ENCODE measurements at regions not wholly inside any gene's neighbourhood (a gene's known extent, or its start where the extent isn't known, plus 50 kb on each side); places are given as distances from the start of the nearest gene placed in this dataset.

DNA sequence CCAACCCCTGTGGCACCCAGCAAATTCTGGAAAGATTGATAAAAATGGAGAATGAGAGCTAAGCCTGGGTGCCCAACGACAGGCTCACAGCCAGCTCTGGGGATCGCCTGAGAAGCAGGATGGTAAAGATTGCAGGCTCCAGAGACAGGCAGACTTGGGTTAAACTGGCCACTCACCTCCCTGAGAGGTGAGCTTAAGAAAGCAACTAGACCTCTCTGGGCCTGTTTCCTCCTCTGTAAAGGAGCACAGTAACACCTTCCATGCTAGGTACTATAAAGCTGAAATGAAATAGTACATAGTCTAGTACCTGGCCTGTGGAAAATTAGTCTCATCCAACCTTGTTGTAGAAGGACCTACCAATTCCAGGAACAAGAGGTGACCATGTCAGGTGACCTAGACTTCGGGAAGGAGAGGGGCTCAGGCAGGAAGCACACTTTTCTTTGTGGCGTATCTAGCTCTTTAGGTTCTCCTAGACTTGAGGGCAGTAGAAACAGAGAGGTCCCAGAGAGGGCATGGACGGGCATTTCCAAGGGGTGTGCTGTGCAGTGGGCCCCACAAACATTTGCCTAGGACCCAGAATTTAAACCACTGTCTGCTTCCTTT is 142.8 kb upstream of the MYLIP start:
- H3K36me3 ChIP-seq (replicated peaks in 1 of 2; ENCODE audit: insufficient read depth in 1 of 2, low read depth in 2 of 2), result no peaks in the 10 kb centered on the region
- no peak for TF ChIP-seq POLR2A (IDR thresholded peaks at IDR 0.05)
- TF ChIP-seq, protein P1, sequence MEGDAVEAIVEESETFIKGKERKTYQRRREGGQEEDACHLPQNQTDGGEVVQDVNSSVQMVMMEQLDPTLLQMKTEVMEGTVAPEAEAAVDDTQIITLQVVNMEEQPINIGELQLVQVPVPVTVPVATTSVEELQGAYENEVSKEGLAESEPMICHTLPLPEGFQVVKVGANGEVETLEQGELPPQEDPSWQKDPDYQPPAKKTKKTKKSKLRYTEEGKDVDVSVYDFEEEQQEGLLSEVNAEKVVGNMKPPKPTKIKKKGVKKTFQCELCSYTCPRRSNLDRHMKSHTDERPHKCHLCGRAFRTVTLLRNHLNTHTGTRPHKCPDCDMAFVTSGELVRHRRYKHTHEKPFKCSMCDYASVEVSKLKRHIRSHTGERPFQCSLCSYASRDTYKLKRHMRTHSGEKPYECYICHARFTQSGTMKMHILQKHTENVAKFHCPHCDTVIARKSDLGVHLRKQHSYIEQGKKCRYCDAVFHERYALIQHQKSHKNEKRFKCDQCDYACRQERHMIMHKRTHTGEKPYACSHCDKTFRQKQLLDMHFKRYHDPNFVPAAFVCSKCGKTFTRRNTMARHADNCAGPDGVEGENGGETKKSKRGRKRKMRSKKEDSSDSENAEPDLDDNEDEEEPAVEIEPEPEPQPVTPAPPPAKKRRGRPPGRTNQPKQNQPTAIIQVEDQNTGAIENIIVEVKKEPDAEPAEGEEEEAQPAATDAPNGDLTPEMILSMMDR (IDR thresholded peaks at IDR 0.05), result no peak
- ATAC-seq, result no peak
- no peaks in the 10 kb centered on the region for H3K4me1 ChIP-seq
- H3K4me3 ChIP-seq, result no peak overlapping the region
- no peak for DNase-seq
- H3K27me3 ChIP-seq, result no peaks in the 10 kb centered on the region
- WGBS, 2 donors, result 78 to 83% methylated on average over 5 of the region's 5 CpGs
- intact Hi-C loops (cut with DNase I), result no loop called here
- no peak overlapping the region for H3K27ac ChIP-seq
- no peaks in the 10 kb centered on the region for H3K9me3 ChIP-seq

DNA sequence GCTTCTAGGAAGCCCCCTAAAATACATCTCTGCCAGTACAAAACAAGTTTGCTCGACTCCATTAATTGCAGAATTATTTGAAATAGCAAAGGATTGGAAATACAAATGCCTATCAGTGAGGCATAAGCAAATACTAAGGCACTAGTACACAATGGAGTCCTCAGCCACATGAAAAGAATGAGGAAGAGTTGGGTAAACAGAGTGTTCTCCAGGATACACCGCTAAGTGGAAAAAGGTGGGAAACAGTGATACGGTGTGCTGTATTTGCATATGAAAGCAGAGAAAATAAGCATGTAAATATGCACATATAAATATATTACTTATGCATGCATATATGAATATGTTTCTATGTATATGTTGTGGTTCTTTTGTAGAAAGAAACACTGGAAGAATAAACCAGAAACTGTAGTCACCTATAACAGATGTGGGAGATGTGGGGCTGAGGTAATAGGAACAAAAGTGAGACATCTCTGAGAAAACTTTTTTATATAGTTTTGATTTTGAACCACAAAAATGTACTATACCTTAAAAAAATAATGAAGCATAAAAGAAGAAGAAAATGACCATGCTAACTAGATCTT is 143.4 kb upstream of the MYLIP start:
- no peaks in the 10 kb centered on the region for H3K9me3 ChIP-seq
- no peak overlapping the region for H3K27ac ChIP-seq
- H3K36me3 ChIP-seq (replicated peaks in 1 of 2; ENCODE audit: insufficient read depth in 1 of 2, low read depth in 2 of 2), result no peaks in the 10 kb centered on the region
- ATAC-seq (no peak), DNase-seq (no peak)
- intact Hi-C loops (cut with DNase I), result no loop called here
- 78 to 80% methylated on average over 3 of the region's 3 CpGs for WGBS, 2 donors
- no peak overlapping the region for H3K4me3 ChIP-seq
- TF ChIP-seq, protein P1 (IDR thresholded peaks at IDR 0.05), result no peak
- no peak for TF ChIP-seq POLR2A (IDR thresholded peaks at IDR 0.05)
- H3K4me1 ChIP-seq, result no peaks in the 10 kb centered on the region
- no peaks in the 10 kb centered on the region for H3K27me3 ChIP-seq

DNA sequence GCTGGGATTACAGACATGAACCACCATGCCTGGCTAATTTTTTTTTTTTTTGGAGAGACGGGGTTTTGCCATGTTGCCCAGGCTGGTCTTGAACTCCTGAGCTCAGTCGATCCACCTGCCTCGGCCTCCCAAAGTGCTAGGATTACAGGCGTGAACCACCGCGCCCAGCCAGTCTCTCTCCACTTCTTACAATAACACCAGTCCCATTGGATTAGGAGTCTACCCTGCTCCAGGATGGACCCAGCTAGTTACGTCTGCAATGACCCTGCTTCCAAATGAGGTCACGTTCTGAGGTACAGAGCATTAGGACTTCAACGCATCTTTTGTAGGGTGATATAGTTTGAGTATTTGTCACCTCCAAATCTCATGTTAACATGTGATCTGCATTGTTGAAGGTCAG is 146.9 kb upstream of the MYLIP start:
- Histone ChIP-seq H3K27me3 (no peaks in the 10 kb centered on the region), H3K4me1 (no peaks in the 10 kb centered on the region), H3K27ac (no peak overlapping the region), H3K4me3 (no peak overlapping the region), H3K9me3 (no peaks in the 10 kb centered on the region), H3K36me3 (replicated peaks in 1 of 2; ENCODE audit: insufficient read depth in 1 of 2, low read depth in 2 of 2) (no peaks in the 10 kb centered on the region)
- ATAC-seq, result no peak
- intact Hi-C loops (cut with DNase I), result no loop called here
- WGBS, 2 donors, result 82 to 91% methylated on average over 9 of the region's 9 CpGs
- no peak for DNase-seq
- TF ChIP-seq, protein P1 (IDR thresholded peaks at IDR 0.05), result no peak
- TF ChIP-seq POLR2A (IDR thresholded peaks at IDR 0.05), result no peak

DNA sequence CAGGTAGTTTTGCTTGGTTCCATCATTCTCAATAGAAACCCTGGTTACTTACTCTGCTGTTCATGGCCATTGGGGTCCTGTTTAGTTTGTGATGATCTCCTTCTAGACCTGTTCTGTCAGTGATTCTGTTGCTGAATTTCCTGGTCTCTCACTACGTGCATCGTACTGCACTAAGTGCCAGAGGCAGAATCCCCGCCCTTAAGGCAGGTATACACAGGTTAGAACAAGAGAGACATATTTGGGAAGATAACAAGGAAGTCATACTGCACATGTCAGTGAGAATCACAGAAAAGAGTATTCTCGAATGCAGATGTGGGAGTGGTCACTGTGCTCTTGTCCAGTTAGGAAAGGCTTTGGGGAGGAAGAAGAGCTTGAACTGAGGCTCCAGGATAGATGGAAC is 148.1 kb upstream of the MYLIP start:
- no peaks in the 10 kb centered on the region for H3K36me3 ChIP-seq (replicated peaks in 1 of 2; ENCODE audit: insufficient read depth in 1 of 2, low read depth in 2 of 2)
- H3K9me3 ChIP-seq, result no peaks in the 10 kb centered on the region
- H3K4me3 ChIP-seq, result no peak overlapping the region
- no peak overlapping the region for H3K27ac ChIP-seq
- intact Hi-C loops (cut with DNase I), result no loop called here
- WGBS, 2 donors, result 85 to 87% methylated on average over 4 of the region's 4 CpGs
- TF ChIP-seq POLR2A (IDR thresholded peaks at IDR 0.05), result no peak
- TF ChIP-seq, protein P1 (IDR thresholded peaks at IDR 0.05), result no peak
- DNase-seq, result no peak
- ATAC-seq, result no peak
- H3K4me1 ChIP-seq, result no peaks in the 10 kb centered on the region
- no peaks in the 10 kb centered on the region for H3K27me3 ChIP-seq

DNA sequence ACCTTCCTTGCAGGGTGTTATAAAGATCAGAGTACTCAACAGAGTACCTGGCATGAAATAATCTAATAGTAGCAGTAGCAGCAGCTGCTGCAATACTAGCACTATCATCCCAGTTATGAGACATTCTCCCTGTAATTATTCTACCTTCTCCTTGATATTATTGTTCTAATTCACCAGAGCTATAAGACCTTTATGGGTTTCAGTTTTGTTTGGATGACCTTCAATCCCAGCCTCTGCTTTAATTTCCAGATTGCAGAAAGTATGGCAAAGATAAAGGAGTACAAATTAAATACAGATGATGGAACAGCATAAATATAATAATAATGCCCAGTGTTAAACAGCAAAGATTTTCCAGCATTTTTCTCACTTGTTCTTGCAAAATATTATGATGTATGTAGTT is 150.5 kb upstream of the MYLIP start:
- Histone ChIP-seq H3K9me3 (no peaks in the 10 kb centered on the region), H3K36me3 (replicated peaks in 1 of 2; ENCODE audit: insufficient read depth in 1 of 2, low read depth in 2 of 2) (no peaks in the 10 kb centered on the region), H3K27me3 (no peaks in the 10 kb centered on the region), H3K27ac (no peak overlapping the region), H3K4me1 (no peaks in the 10 kb centered on the region), H3K4me3 (no peak overlapping the region)
- DNase-seq, result no peak
- no peak for TF ChIP-seq POLR2A (IDR thresholded peaks at IDR 0.05)
- TF ChIP-seq, protein P1 (IDR thresholded peaks at IDR 0.05), result no peak
- intact Hi-C loops (cut with DNase I), result no loop called here
- ATAC-seq, result no peak

Measured in body of pancreas (tissue), 4 donors.